Liver (tissue), 8 donors: ENCODE measurements at regions not wholly inside any gene's neighbourhood (a gene's known extent, or its start where the extent isn't known, plus 50 kb on each side); places are given as distances from the start of the nearest gene placed in this dataset.

ENCODE experiments used
- DNase-seq: peaks from one replicate; pipeline ENCODE4 v3.0.0-alpha.2; 2017; ENCODE audit warnings: low spot score
- H3K27ac ChIP-seq, 2 donors: one replicate each; pipeline ENCODE4 v1.7.0; 2013; ENCODE audit warnings: inconsistent platforms in 2 of 2, low read length in 2 of 2, control low read depth in 1 of 2, low read depth in 1 of 2, mild to moderate bottlenecking in 1 of 2
- H3K27me3 ChIP-seq, 4 donors: one replicate each; pipeline versions ENCODE4 v1.6.1 to v1.7.0; 2013; ENCODE audit warnings: low read length in 3 of 4, inconsistent platforms in 1 of 4, mild to moderate bottlenecking in 1 of 4, moderate library complexity in 1 of 4; ENCODE audit not compliant: control insufficient read depth in 4 of 4, insufficient read depth in 4 of 4
- H3K36me3 ChIP-seq, 4 donors: one replicate each; pipeline versions ENCODE4 v1.6.1 to v1.7.0; 2013; ENCODE audit warnings: low read length in 3 of 4, mild to moderate bottlenecking in 3 of 4, low read depth in 1 of 4, moderate library complexity in 1 of 4; ENCODE audit not compliant: control insufficient read depth in 4 of 4, insufficient read depth in 3 of 4
- H3K4me1 ChIP-seq, 4 donors: one replicate each; pipeline versions ENCODE4 v1.6.1 to v1.7.0; 2013; ENCODE audit warnings: low read length in 3 of 4, mild to moderate bottlenecking in 3 of 4, moderate library complexity in 1 of 4; ENCODE audit not compliant: control insufficient read depth in 4 of 4, insufficient read depth in 4 of 4
- H3K4me3 ChIP-seq, 3 donors: one replicate each; pipeline versions ENCODE4 v1.6.1 to v1.7.0; 2013; ENCODE audit warnings: low read length in 3 of 3, control low read depth in 1 of 3, low read depth in 1 of 3, mild to moderate bottlenecking in 1 of 3
- H3K9ac ChIP-seq, 2 donors: one replicate each; pipeline ENCODE4 v1.7.0; 2013; ENCODE audit warnings: low read length in 2 of 2, mild to moderate bottlenecking in 2 of 2, moderate library complexity in 2 of 2, control low read depth in 1 of 2, low read depth in 1 of 2
- H3K9me3 ChIP-seq, 4 donors: one replicate each; pipeline versions ENCODE4 v1.6.1 to v1.7.0; 2013; ENCODE audit warnings: low read length in 3 of 4; ENCODE audit not compliant: control insufficient read depth in 4 of 4
- ATF3 ChIP-seq: IDR thresholded peaks from 2 replicates; pipeline ENCODE4 v1.6.1; 2016; ENCODE audit warnings: antibody characterized with exemption
- CTCF ChIP-seq: fragments of 150-350 bp; IDR thresholded peaks from 2 replicates; pipeline ENCODE4 v1.5.1; 2017; ENCODE audit warnings: improper control_type of control experiment, low read depth, low read length; ENCODE audit not compliant: missing input control
- EGR1 ChIP-seq, 2 donors: IDR thresholded peaks; 2 replicates each; pipeline ENCODE4 v1.6.1; 2016 to 2018; ENCODE audit warnings: antibody characterized with exemption in 2 of 2, low read depth in 2 of 2
- FOXA2 ChIP-seq: IDR thresholded peaks from 2 replicates; pipeline ENCODE4 v1.6.1; 2016; ENCODE audit warnings: antibody characterized with exemption
- GABPA ChIP-seq, 2 donors: IDR thresholded peaks in 1 of 2; conservative IDR thresholded peaks in 1 of 2; 2 replicates each; pipeline ENCODE4 v1.6.1; 2016; ENCODE audit warnings: antibody characterized with exemption in 2 of 2, mild to moderate bottlenecking in 1 of 2, moderate library complexity in 1 of 2
- HNF4A ChIP-seq, 2 donors: conservative IDR thresholded peaks; 2 replicates each; pipeline ENCODE4 v1.6.1; 2016; ENCODE audit warnings: antibody characterized with exemption in 2 of 2, mild to moderate bottlenecking in 2 of 2
- HNF4G ChIP-seq: IDR thresholded peaks from 2 replicates; pipeline ENCODE4 v1.6.1; 2016; ENCODE audit warnings: antibody characterized with exemption
- JUND ChIP-seq, 2 donors: IDR thresholded peaks; 2 replicates each; pipeline ENCODE4 v1.6.1; 2016; ENCODE audit warnings: antibody characterized with exemption in 2 of 2
- MAX ChIP-seq: IDR thresholded peaks from 2 replicates; pipeline ENCODE4 v1.6.1; 2016; ENCODE audit warnings: antibody characterized with exemption
- NR2F2 ChIP-seq: IDR thresholded peaks from 2 replicates; pipeline ENCODE4 v1.6.1; 2016; ENCODE audit warnings: antibody characterized with exemption
- RAD21 ChIP-seq, 2 donors: IDR thresholded peaks; 2 replicates each; pipeline ENCODE4 v1.6.1; 2016; ENCODE audit warnings: antibody characterized with exemption in 2 of 2, mild to moderate bottlenecking in 2 of 2
- REST ChIP-seq: IDR thresholded peaks from 2 replicates; pipeline ENCODE4 v1.6.1; 2016; ENCODE audit warnings: antibody characterized with exemption, mild to moderate bottlenecking
- RXRA ChIP-seq, 2 donors: IDR thresholded peaks; 2 replicates each; pipeline ENCODE4 v1.6.1; 2017 to 2018; ENCODE audit warnings: antibody characterized with exemption in 2 of 2, mild to moderate bottlenecking in 1 of 2
- SP1 ChIP-seq: IDR thresholded peaks from 2 replicates; pipeline ENCODE4 v1.6.1; 2018; ENCODE audit warnings: antibody characterized with exemption, mild to moderate bottlenecking
- TAF1 ChIP-seq: conservative IDR thresholded peaks from 2 replicates; pipeline ENCODE4 v1.6.1; 2016; ENCODE audit warnings: antibody characterized with exemption, mild to moderate bottlenecking
- YY1 ChIP-seq: IDR thresholded peaks from 2 replicates; pipeline ENCODE4 v1.6.1; 2016; ENCODE audit warnings: antibody characterized with exemption, mild to moderate bottlenecking
- ZBTB33 ChIP-seq: IDR thresholded peaks from 2 replicates; pipeline ENCODE4 v1.6.1; 2016; ENCODE audit warnings: antibody characterized with exemption
- WGBS: extraction: QIAGEN DNeasy Blood & Tissue Kit; methylation state at CpG from one replicate; pipeline ENCODE4 v1.1.7; 2013; 5-methylcytosine and 5-hydroxymethylcytosine counted together
- donor health status: healthy.
- donor health status: healthy.
- donor health status: healthy.
- donor health status: healthy.
- donor health status: healthy.

GRCh38 chr9:23194281-23194680, 631.8 kb downstream of the ELAVL2 start:
- TF ChIP-seq HNF4G, result no peak
- TF ChIP-seq RAD21 (IDR thresholded peaks at IDR 0.05), result no peak
- TF ChIP-seq FOXA2, result no peak
- TF ChIP-seq ATF3, result no peak
- TF ChIP-seq JUND (IDR thresholded peaks at IDR 0.05), result no peak
- no peak for TF ChIP-seq GABPA (IDR thresholded peaks at IDR 0.05 in 1 of 2, conservative IDR thresholded peaks at IDR 0.05 in 1 of 2)
- no peak for TF ChIP-seq YY1
- TF ChIP-seq TAF1, result no peak
- no peak for TF ChIP-seq MAX
- TF ChIP-seq NR2F2, result no peak
- TF ChIP-seq CTCF, result no peak
- no peak for TF ChIP-seq ZBTB33
- no peak for TF ChIP-seq HNF4A (conservative IDR thresholded peaks at IDR 0.05)
- TF ChIP-seq RXRA (IDR thresholded peaks at IDR 0.05), result no peak
- no peak for TF ChIP-seq SP1
- H3K36me3 ChIP-seq, result no peaks in the 10 kb centered on the region
- no peak overlapping the region for H3K27ac ChIP-seq
- H3K4me3 ChIP-seq, result no peak overlapping the region
- H3K27me3 ChIP-seq, result no peaks in the 10 kb centered on the region
- no peak for DNase-seq
- WGBS, result 90% methylated on average over 4 of the region's 4 CpGs
- H3K9ac ChIP-seq, result no peak overlapping the region
- no peaks in the 10 kb centered on the region for H3K4me1 ChIP-seq
- H3K9me3 ChIP-seq, result no peaks in the 10 kb centered on the region

- H3K36me3 ChIP-seq, result no peaks in the 10 kb centered on the region
- WGBS, result 41% methylated on average over 5 of the region's 5 CpGs
- no peak for DNase-seq
Observed at GRCh38 chr9:23215688-23216087, 610.4 kb downstream of the ELAVL2 start.

More at GRCh38 chr9:23215688-23216087, 610.4 kb downstream of the ELAVL2 start:
- no peak overlapping the region for H3K9ac ChIP-seq
- H3K27me3 ChIP-seq, result no peaks in the 10 kb centered on the region
- no peaks in the 10 kb centered on the region for H3K9me3 ChIP-seq
- peak in 1 of 2 donors; percentile 16 for TF ChIP-seq RAD21 (IDR thresholded peaks at IDR 0.05)
- TF ChIP-seq EGR1 (IDR thresholded peaks at IDR 0.05; ENCODE audit: low read depth in 2 of 2), result no peak
- TF ChIP-seq RXRA (IDR thresholded peaks at IDR 0.05), result peak; percentile 10 to 25
- no peak for TF ChIP-seq JUND (IDR thresholded peaks at IDR 0.05)
- no peak for TF ChIP-seq REST
- no peak for TF ChIP-seq YY1
- TF ChIP-seq HNF4G, result no peak
- no peak for TF ChIP-seq TAF1
- TF ChIP-seq SP1, result no peak
- TF ChIP-seq MAX, result no peak
- TF ChIP-seq HNF4A (conservative IDR thresholded peaks at IDR 0.05), result peak; percentile 37 to 63
- TF ChIP-seq ZBTB33, result no peak
- no peak for TF ChIP-seq NR2F2
- TF ChIP-seq CTCF, result no peak
- TF ChIP-seq FOXA2, result no peak
- no peak overlapping the region for H3K4me3 ChIP-seq
- H3K27ac ChIP-seq, result no peak overlapping the region
- H3K4me1 ChIP-seq, result no peaks in the 10 kb centered on the region
